GM23338 (cell line): ENCODE measurements at regions not wholly inside any gene's neighbourhood (a gene's known extent, or its start where the extent isn't known, plus 50 kb on each side); places are given as distances from the start of the nearest gene placed in this dataset.

Source experiments
- ATAC-seq: fragments of 200-7000 bp; cut with Tn5 transposase; 3 replicates; pipeline ENCODE4 v1.9.1; 2020
- DNase-seq: peaks from one replicate; pipeline ENCODE4 v3.0.0-alpha.2; 2015; ENCODE audit warnings: low spot score
- H2AFZ ChIP-seq: fragments of 200-600 bp; sonication (generic); 2 replicates; pipeline ENCODE4 v1.8.0; 2016; ENCODE audit warnings: antibody characterized with exemption, mild to moderate bottlenecking, moderate library complexity
- H3F3A ChIP-seq: fragments of 200-600 bp; sonication (generic); replicated peaks from 2 replicates; pipeline ENCODE4 v1.8.0; 2017; ENCODE audit warnings: antibody characterized with exemption, mixed run types, low read depth
- H3K27ac ChIP-seq: fragments of 200-600 bp; sonication (generic); 2 replicates; pipeline ENCODE4 v1.6.1; 2016; ENCODE audit warnings: low read depth
- H3K27me3 ChIP-seq: fragments of 200-600 bp; sonication (generic); 2 replicates; pipeline ENCODE4 v1.8.0; 2016; ENCODE audit warnings: mild to moderate bottlenecking, mixed run types, moderate library complexity; ENCODE audit not compliant: insufficient read depth
- H3K36me3 ChIP-seq: fragments of 200-600 bp; sonication (generic); 2 replicates; pipeline ENCODE4 v1.8.0; 2016; ENCODE audit warnings: mild to moderate bottlenecking; ENCODE audit not compliant: insufficient read depth
- H3K4me1 ChIP-seq: fragments of 200-600 bp; sonication (generic); 2 replicates; pipeline ENCODE4 v1.8.0; 2016; ENCODE audit warnings: mild to moderate bottlenecking, moderate library complexity; ENCODE audit not compliant: insufficient read depth
- H3K4me2 ChIP-seq: fragments of 200-600 bp; sonication (generic); 2 replicates; pipeline ENCODE4 v1.7.1; 2017; ENCODE audit warnings: mixed run types
- H3K4me3 ChIP-seq: fragments of 200-600 bp; sonication (generic); 2 replicates; pipeline ENCODE4 v1.6.1; 2016; ENCODE audit warnings: mixed run types
- H3K79me2 ChIP-seq: fragments of 200-600 bp; sonication (generic); replicated peaks from 2 replicates; pipeline ENCODE4 v1.8.0; 2017; ENCODE audit warnings: mild to moderate bottlenecking; ENCODE audit not compliant: insufficient read depth
- H3K9me2 ChIP-seq: fragments of 200-600 bp; sonication (generic); 2 replicates; pipeline ENCODE4 v1.8.0; 2017; ENCODE audit not compliant: insufficient read depth
- H4K20me1 ChIP-seq: fragments of 200-600 bp; sonication (generic); replicated peaks from 2 replicates; pipeline ENCODE4 v1.8.0; 2017; ENCODE audit warnings: mild to moderate bottlenecking; ENCODE audit not compliant: insufficient read depth
- H3K27ac Mint-ChIP-seq: 2 replicates; pipeline ENCODE4 v1.8.0; 2020; ENCODE audit warnings: inconsistent platforms, mild to moderate bottlenecking, moderate library complexity, mixed read lengths
- H3K27me3 Mint-ChIP-seq: 3 replicates; pipeline ENCODE4 v1.8.0; 2022; ENCODE audit warnings: low read depth, mild to moderate bottlenecking, moderate library complexity, mixed read lengths, inconsistent platforms; ENCODE audit not compliant: insufficient read depth, poor library complexity
- H3K36me3 Mint-ChIP-seq: 3 replicates; pipeline ENCODE4 v1.8.0; 2021; ENCODE audit warnings: low read depth, mild to moderate bottlenecking, inconsistent platforms, moderate library complexity, mixed read lengths
- H3K4me1 Mint-ChIP-seq: 3 replicates; pipeline ENCODE4 v1.8.0; 2020; ENCODE audit warnings: mild to moderate bottlenecking, inconsistent platforms, mixed read lengths
- H3K4me3 Mint-ChIP-seq: 3 replicates; pipeline ENCODE4 v1.8.0; 2021; ENCODE audit warnings: moderate library complexity, mild to moderate bottlenecking, inconsistent platforms, mixed read lengths
- H3K9me3 Mint-ChIP-seq: 3 replicates; pipeline ENCODE4 v1.8.0; 2020; ENCODE audit warnings: moderate library complexity, mild to moderate bottlenecking, inconsistent platforms, mixed read lengths
- EZH2 ChIP-seq: fragments of 200-600 bp; sonication (generic); IDR thresholded peaks from one replicate; pipeline ENCODE4 v1.8.0; 2017; ENCODE audit warnings: antibody characterized with exemption, mild to moderate bottlenecking, low read depth; ENCODE audit not compliant: unreplicated experiment
- EZH2phosphoT487 ChIP-seq: fragments of 200-600 bp; sonication (generic); IDR thresholded peaks from one replicate; pipeline ENCODE4 v1.8.1; 2018; ENCODE audit warnings: antibody characterized with exemption; ENCODE audit not compliant: unreplicated experiment
- TF ChIP-seq, protein P1 (sequence below): IDR thresholded peaks from one replicate; pipeline ENCODE4 v1.6.1; 2018; ENCODE audit warnings: antibody characterized with exemption; ENCODE audit not compliant: unreplicated experiment
- TF ChIP-seq, protein P2 (sequence below): fragments of 250-450 bp; sonication (Bioruptor Pico); IDR thresholded peaks from 2 replicates; pipeline ENCODE4 v1.5.0; 2020; ENCODE audit warnings: mild to moderate bottlenecking, moderate library complexity

DNA sequence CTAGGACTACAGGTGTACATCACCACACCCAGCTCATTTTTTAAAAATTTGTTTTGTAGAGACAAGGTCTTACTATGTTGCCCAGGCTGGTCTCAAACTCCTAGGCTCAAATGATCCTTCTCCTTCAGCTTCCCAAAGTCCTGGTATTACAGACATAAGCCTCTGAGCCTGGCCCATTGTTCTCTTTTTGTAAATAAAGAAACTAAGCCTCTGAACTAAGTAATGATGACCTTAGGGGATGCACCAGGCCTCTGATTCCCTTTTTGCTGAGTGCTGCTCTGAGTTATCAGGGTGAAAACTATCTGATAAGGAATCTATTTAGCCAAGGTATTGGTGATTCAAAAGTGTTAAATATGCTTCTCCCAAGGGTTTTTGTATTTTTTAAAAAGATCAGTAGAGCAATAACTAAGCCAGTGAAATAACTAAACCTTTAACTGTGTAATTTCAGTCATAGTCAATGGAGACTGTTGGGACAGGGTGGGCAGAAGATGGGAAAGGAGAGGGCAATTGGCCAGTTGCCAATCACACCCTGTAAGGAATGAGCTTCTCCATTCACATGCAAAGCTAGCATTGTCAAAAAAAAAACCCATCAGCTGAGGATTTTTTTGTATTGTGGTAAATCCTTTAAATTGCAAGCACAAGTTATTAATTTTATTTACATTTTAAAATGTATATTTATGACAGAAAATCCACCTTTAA, 194.8 kb upstream of the PFN2 start:
- Mint-ChIP-seq H3K27me3 (no peaks in the 10 kb centered on the region), H3K9me3 (no peaks in the 10 kb centered on the region; the same call in 2 of the 3 replicates), H3K4me1 (peaks cover 7% of the 10 kb centered on the region), H3K36me3 (no peaks in the 10 kb centered on the region), H3K4me3 (no peak overlapping the region), H3K27ac (no peak overlapping the region)
- H3K27ac ChIP-seq: no peak overlapping the region
- ATAC-seq (peak; percentile 76), DNase-seq (peak; percentile 17)
- H3F3A ChIP-seq: no peaks in the 10 kb centered on the region
- 0 out of 2 replicates have a peak overlapping the region, but pooled peaks have one; percentile 1 for H3K4me2 ChIP-seq
- H3K4me3 ChIP-seq: no peak overlapping the region
- no peaks in the 10 kb centered on the region for H4K20me1 ChIP-seq
- H3K9me2 ChIP-seq: no peaks in the 10 kb centered on the region
- no peak for TF ChIP-seq EZH2
- TF ChIP-seq EZH2phosphoT487: no peak
- TF ChIP-seq, protein P1, sequence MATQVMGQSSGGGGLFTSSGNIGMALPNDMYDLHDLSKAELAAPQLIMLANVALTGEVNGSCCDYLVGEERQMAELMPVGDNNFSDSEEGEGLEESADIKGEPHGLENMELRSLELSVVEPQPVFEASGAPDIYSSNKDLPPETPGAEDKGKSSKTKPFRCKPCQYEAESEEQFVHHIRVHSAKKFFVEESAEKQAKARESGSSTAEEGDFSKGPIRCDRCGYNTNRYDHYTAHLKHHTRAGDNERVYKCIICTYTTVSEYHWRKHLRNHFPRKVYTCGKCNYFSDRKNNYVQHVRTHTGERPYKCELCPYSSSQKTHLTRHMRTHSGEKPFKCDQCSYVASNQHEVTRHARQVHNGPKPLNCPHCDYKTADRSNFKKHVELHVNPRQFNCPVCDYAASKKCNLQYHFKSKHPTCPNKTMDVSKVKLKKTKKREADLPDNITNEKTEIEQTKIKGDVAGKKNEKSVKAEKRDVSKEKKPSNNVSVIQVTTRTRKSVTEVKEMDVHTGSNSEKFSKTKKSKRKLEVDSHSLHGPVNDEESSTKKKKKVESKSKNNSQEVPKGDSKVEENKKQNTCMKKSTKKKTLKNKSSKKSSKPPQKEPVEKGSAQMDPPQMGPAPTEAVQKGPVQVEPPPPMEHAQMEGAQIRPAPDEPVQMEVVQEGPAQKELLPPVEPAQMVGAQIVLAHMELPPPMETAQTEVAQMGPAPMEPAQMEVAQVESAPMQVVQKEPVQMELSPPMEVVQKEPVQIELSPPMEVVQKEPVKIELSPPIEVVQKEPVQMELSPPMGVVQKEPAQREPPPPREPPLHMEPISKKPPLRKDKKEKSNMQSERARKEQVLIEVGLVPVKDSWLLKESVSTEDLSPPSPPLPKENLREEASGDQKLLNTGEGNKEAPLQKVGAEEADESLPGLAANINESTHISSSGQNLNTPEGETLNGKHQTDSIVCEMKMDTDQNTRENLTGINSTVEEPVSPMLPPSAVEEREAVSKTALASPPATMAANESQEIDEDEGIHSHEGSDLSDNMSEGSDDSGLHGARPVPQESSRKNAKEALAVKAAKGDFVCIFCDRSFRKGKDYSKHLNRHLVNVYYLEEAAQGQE: no peak
- TF ChIP-seq, protein P2, sequence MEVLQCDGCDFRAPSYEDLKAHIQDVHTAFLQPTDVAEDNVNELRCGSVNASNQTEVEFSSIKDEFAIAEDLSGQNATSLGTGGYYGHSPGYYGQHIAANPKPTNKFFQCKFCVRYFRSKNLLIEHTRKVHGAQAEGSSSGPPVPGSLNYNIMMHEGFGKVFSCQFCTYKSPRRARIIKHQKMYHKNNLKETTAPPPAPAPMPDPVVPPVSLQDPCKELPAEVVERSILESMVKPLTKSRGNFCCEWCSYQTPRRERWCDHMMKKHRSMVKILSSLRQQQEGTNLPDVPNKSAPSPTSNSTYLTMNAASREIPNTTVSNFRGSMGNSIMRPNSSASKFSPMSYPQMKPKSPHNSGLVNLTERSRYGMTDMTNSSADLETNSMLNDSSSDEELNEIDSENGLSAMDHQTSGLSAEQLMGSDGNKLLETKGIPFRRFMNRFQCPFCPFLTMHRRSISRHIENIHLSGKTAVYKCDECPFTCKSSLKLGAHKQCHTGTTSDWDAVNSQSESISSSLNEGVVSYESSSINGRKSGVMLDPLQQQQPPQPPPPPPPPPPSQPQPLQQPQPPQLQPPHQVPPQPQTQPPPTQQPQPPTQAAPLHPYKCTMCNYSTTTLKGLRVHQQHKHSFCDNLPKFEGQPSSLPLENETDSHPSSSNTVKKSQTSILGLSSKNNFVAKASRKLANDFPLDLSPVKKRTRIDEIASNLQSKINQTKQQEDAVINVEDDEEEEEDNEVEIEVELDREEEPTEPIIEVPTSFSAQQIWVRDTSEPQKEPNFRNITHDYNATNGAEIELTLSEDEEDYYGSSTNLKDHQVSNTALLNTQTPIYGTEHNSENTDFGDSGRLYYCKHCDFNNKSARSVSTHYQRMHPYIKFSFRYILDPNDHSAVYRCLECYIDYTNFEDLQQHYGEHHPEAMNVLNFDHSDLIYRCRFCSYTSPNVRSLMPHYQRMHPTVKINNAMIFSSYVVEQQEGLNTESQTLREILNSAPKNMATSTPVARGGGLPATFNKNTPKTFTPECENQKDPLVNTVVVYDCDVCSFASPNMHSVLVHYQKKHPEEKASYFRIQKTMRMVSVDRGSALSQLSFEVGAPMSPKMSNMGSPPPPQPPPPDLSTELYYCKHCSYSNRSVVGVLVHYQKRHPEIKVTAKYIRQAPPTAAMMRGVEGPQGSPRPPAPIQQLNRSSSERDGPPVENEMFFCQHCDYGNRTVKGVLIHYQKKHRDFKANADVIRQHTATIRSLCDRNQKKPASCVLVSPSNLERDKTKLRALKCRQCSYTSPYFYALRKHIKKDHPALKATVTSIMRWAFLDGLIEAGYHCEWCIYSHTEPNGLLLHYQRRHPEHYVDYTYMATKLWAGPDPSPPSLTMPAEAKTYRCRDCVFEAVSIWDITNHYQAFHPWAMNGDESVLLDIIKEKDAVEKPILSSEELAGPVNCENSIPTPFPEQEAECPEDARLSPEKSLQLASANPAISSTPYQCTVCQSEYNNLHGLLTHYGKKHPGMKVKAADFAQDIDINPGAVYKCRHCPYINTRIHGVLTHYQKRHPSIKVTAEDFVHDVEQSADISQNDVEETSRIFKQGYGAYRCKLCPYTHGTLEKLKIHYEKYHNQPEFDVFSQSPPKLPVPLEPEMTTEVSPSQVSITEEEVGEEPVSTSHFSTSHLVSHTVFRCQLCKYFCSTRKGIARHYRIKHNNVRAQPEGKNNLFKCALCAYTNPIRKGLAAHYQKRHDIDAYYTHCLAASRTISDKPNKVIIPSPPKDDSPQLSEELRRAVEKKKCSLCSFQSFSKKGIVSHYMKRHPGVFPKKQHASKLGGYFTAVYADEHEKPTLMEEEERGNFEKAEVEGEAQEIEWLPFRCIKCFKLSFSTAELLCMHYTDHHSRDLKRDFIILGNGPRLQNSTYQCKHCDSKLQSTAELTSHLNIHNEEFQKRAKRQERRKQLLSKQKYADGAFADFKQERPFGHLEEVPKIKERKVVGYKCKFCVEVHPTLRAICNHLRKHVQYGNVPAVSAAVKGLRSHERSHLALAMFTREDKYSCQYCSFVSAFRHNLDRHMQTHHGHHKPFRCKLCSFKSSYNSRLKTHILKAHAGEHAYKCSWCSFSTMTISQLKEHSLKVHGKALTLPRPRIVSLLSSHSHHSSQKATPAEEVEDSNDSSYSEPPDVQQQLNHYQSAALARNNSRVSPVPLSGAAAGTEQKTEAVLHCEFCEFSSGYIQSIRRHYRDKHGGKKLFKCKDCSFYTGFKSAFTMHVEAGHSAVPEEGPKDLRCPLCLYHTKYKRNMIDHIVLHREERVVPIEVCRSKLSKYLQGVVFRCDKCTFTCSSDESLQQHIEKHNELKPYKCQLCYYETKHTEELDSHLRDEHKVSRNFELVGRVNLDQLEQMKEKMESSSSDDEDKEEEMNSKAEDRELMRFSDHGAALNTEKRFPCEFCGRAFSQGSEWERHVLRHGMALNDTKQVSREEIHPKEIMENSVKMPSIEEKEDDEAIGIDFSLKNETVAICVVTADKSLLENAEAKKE (CRISPR knock-in tag): 0 out of 2 replicates have a peak, but pooled peaks have one; percentile 32
- no peaks in the 10 kb centered on the region for H3K27me3 ChIP-seq
- H3K79me2 ChIP-seq: no peaks in the 10 kb centered on the region
- H3K36me3 ChIP-seq: no peaks in the 10 kb centered on the region
- peaks cover 9% of the 10 kb centered on the region for H3K4me1 ChIP-seq
- no peak overlapping the region for H2AFZ ChIP-seq
